ENCODE measurements at regions not wholly inside any gene's neighbourhood (a gene's known extent, or its start where the extent isn't known, plus 50 kb on each side); places are given as distances from the start of the nearest gene placed in this dataset.
A peak's percentile ranks its signal among the peaks of the same experiment; 100 is the strongest.

GRCh38 chr16:86353148-86353547, 157.2 kb upstream of the FOXF1 start:
- H3K27ac ChIP-seq (replicated peaks; ENCODE audit: low read length) = no peak overlapping the region
- H3K79me1 ChIP-seq (ENCODE audit: low read depth, low read length) = no peaks in the 10 kb centered on the region
- H3K4me1 ChIP-seq (ENCODE audit: control insufficient read depth in 2 of 2, insufficient read depth in 1 of 2, low read depth in 1 of 2, low read length in 2 of 2) = no peaks in the 10 kb centered on the region
- WGBS, 2 donors (ENCODE audit: extremely low coverage in 2 of 2, insufficient read length in 2 of 2, insufficient replicate concordance in 1 of 2) = no CpG with 5 or more reads among the region's 11 CpGs
- no peak overlapping the region for H4K91ac ChIP-seq (ENCODE audit: low read depth, low read length, poor library complexity)
- H3K36me3 ChIP-seq (replicated peaks in 1 of 2; ENCODE audit: control insufficient read depth in 2 of 2, insufficient read depth in 2 of 2, low read length in 2 of 2) = no peaks in the 10 kb centered on the region
- no peak overlapping the region for H2AK5ac ChIP-seq (ENCODE audit: low read depth, low read length)
- no peak overlapping the region for H2BK5ac ChIP-seq (ENCODE audit: low read length)
- peaks cover 0 to 7% of the 10 kb centered on the region in 2 donors for H3K9me3 ChIP-seq (replicated peaks in 1 of 2; ENCODE audit: control insufficient read depth in 2 of 2, insufficient read depth in 1 of 2, low read depth in 1 of 2, low read length in 2 of 2)
- no peak for DNase-seq (ENCODE audit: low spot score)
- H3K14ac ChIP-seq (ENCODE audit: low read length) = no peak overlapping the region
- no peak overlapping the region for H2BK15ac ChIP-seq (ENCODE audit: low read length)
- no peak overlapping the region for H3K23ac ChIP-seq (ENCODE audit: low read depth, low read length, poor library complexity)
- H3K4me2 ChIP-seq (ENCODE audit: insufficient read depth, low read length, poor library complexity, severe bottlenecking) = no peak overlapping the region
- no peak overlapping the region for H3K9ac ChIP-seq (ENCODE audit: low read depth, low read length, poor library complexity)
- no peak overlapping the region for H4K8ac ChIP-seq (ENCODE audit: low read depth, low read length)
- H2AFZ ChIP-seq (ENCODE audit: low read length) = no peak overlapping the region
- H3K4ac ChIP-seq (ENCODE audit: low read length) = no peak overlapping the region
- H3K4me3 ChIP-seq (ENCODE audit: low read length in 2 of 2) = no peak overlapping the region
- no peak overlapping the region for H2BK120ac ChIP-seq (ENCODE audit: low read depth, low read length)
- no peak overlapping the region for H2BK12ac ChIP-seq (ENCODE audit: low read length)
- peaks cover 0 to 23% (median 0%) of the 10 kb centered on the region in 3 experiments for H3K27me3 ChIP-seq (ENCODE audit: control insufficient read depth in 3 of 3, insufficient read depth in 3 of 3, low read depth in 1 of 3, low read length in 3 of 3)
- no peak overlapping the region for H3K18ac ChIP-seq (ENCODE audit: low read length)

GRCh38 chr16:86353948-86354347, 156.4 kb upstream of the FOXF1 start:
- Histone ChIP-seq H3K4me3 (ENCODE audit: low read length in 2 of 2) (no peak overlapping the region), H3K79me1 (ENCODE audit: low read depth, low read length) (no peaks in the 10 kb centered on the region), H2BK12ac (ENCODE audit: low read length) (no peak overlapping the region), H3K36me3 (replicated peaks in 1 of 2; ENCODE audit: control insufficient read depth in 2 of 2, insufficient read depth in 2 of 2, low read length in 2 of 2) (no peaks in the 10 kb centered on the region), H3K4me1 (ENCODE audit: control insufficient read depth in 2 of 2, insufficient read depth in 1 of 2, low read depth in 1 of 2, low read length in 2 of 2) (no peaks in the 10 kb centered on the region), H3K23ac (ENCODE audit: low read depth, low read length, poor library complexity) (no peak overlapping the region), H3K18ac (ENCODE audit: low read length) (no peak overlapping the region), H2BK5ac (ENCODE audit: low read length) (no peak overlapping the region), H4K8ac (ENCODE audit: low read depth, low read length) (no peak overlapping the region), H3K9me3 (replicated peaks in 1 of 2; ENCODE audit: control insufficient read depth in 2 of 2, insufficient read depth in 1 of 2, low read depth in 1 of 2, low read length in 2 of 2) (peaks cover 0 to 7% of the 10 kb centered on the region in 2 donors), H2BK120ac (ENCODE audit: low read depth, low read length) (no peak overlapping the region), H3K27ac (replicated peaks; ENCODE audit: low read length) (no peak overlapping the region), H3K9ac (ENCODE audit: low read depth, low read length, poor library complexity) (no peak overlapping the region), H2AFZ (ENCODE audit: low read length) (no peak overlapping the region), H4K91ac (ENCODE audit: low read depth, low read length, poor library complexity) (no peak overlapping the region), H2AK5ac (ENCODE audit: low read depth, low read length) (peak overlapping the region; percentile 1), H3K4ac (ENCODE audit: low read length) (no peak overlapping the region), H3K4me2 (ENCODE audit: insufficient read depth, low read length, poor library complexity, severe bottlenecking) (no peak overlapping the region), H2BK15ac (ENCODE audit: low read length) (no peak overlapping the region), H3K27me3 (ENCODE audit: control insufficient read depth in 3 of 3, insufficient read depth in 3 of 3, low read depth in 1 of 3, low read length in 3 of 3) (peaks cover 0 to 28% (median 0%) of the 10 kb centered on the region in 3 experiments), H3K14ac (ENCODE audit: low read length) (no peak overlapping the region)
- no peak for DNase-seq (ENCODE audit: low spot score)
- WGBS, 2 donors (ENCODE audit: extremely low coverage in 2 of 2, insufficient read length in 2 of 2, insufficient replicate concordance in 1 of 2) = no CpG with 5 or more reads among the region's 9 CpGs

GRCh38 chr16:86354641-86355513, 155.4 kb upstream of the FOXF1 start:
- Histone ChIP-seq H3K79me1 (ENCODE audit: low read depth, low read length) (no peaks in the 10 kb centered on the region), H2AFZ (ENCODE audit: low read length) (no peak overlapping the region), H2BK120ac (ENCODE audit: low read depth, low read length) (no peak overlapping the region), H2BK12ac (ENCODE audit: low read length) (no peak overlapping the region), H2BK15ac (ENCODE audit: low read length) (no peak overlapping the region), H3K23ac (ENCODE audit: low read depth, low read length, poor library complexity) (no peak overlapping the region), H3K27me3 (ENCODE audit: control insufficient read depth in 3 of 3, insufficient read depth in 3 of 3, low read depth in 1 of 3, low read length in 3 of 3) (peaks cover 0 to 23% (median 0%) of the 10 kb centered on the region in 3 experiments), H3K36me3 (replicated peaks in 1 of 2; ENCODE audit: control insufficient read depth in 2 of 2, insufficient read depth in 2 of 2, low read length in 2 of 2) (no peaks in the 10 kb centered on the region), H3K14ac (ENCODE audit: low read length) (no peak overlapping the region), H3K4me2 (ENCODE audit: insufficient read depth, low read length, poor library complexity, severe bottlenecking) (no peak overlapping the region), H4K91ac (ENCODE audit: low read depth, low read length, poor library complexity) (no peak overlapping the region), H3K4me1 (ENCODE audit: control insufficient read depth in 2 of 2, insufficient read depth in 1 of 2, low read depth in 1 of 2, low read length in 2 of 2) (no peaks in the 10 kb centered on the region), H3K4me3 (ENCODE audit: low read length in 2 of 2) (no peak overlapping the region), H3K4ac (ENCODE audit: low read length) (no peak overlapping the region), H4K8ac (ENCODE audit: low read depth, low read length) (no peak overlapping the region), H3K9me3 (replicated peaks in 1 of 2; ENCODE audit: control insufficient read depth in 2 of 2, insufficient read depth in 1 of 2, low read depth in 1 of 2, low read length in 2 of 2) (peaks cover 0 to 7% of the 10 kb centered on the region in 2 donors), H2BK5ac (ENCODE audit: low read length) (no peak overlapping the region), H3K9ac (ENCODE audit: low read depth, low read length, poor library complexity) (no peak overlapping the region), H2AK5ac (ENCODE audit: low read depth, low read length) (peak overlapping the region; percentile 1), H3K27ac (replicated peaks; ENCODE audit: low read length) (no peak overlapping the region), H3K18ac (ENCODE audit: low read length) (no peak overlapping the region)
- no peak for DNase-seq (ENCODE audit: low spot score)
- no CpG with 5 or more reads among the region's 7 CpGs for WGBS, 2 donors (ENCODE audit: extremely low coverage in 2 of 2, insufficient read length in 2 of 2, insufficient replicate concordance in 1 of 2)

GRCh38 chr16:86355531-86355930, 154.8 kb upstream of the FOXF1 start:
- H4K8ac ChIP-seq (ENCODE audit: low read depth, low read length) = no peak overlapping the region
- no peak overlapping the region for H3K4me3 ChIP-seq (ENCODE audit: low read length in 2 of 2)
- H2BK5ac ChIP-seq (ENCODE audit: low read length) = no peak overlapping the region
- no peak overlapping the region for H2BK120ac ChIP-seq (ENCODE audit: low read depth, low read length)
- no peaks in the 10 kb centered on the region for H3K36me3 ChIP-seq (replicated peaks in 1 of 2; ENCODE audit: control insufficient read depth in 2 of 2, insufficient read depth in 2 of 2, low read length in 2 of 2)
- no peak for DNase-seq (ENCODE audit: low spot score)
- WGBS, 2 donors (ENCODE audit: extremely low coverage in 2 of 2, insufficient read length in 2 of 2, insufficient replicate concordance in 1 of 2) = no CpG with 5 or more reads among the region's 5 CpGs
- no peaks in the 10 kb centered on the region for H3K79me1 ChIP-seq (ENCODE audit: low read depth, low read length)
- no peak overlapping the region for H3K4me2 ChIP-seq (ENCODE audit: insufficient read depth, low read length, poor library complexity, severe bottlenecking)
- peaks cover 0 to 7% of the 10 kb centered on the region in 2 donors for H3K9me3 ChIP-seq (replicated peaks in 1 of 2; ENCODE audit: control insufficient read depth in 2 of 2, insufficient read depth in 1 of 2, low read depth in 1 of 2, low read length in 2 of 2)
- H3K4me1 ChIP-seq (ENCODE audit: control insufficient read depth in 2 of 2, insufficient read depth in 1 of 2, low read depth in 1 of 2, low read length in 2 of 2) = no peaks in the 10 kb centered on the region
- H3K27me3 ChIP-seq (ENCODE audit: control insufficient read depth in 3 of 3, insufficient read depth in 3 of 3, low read depth in 1 of 3, low read length in 3 of 3) = peaks cover 0 to 23% (median 0%) of the 10 kb centered on the region in 3 experiments
- no peak overlapping the region for H2AFZ ChIP-seq (ENCODE audit: low read length)
- no peak overlapping the region for H3K14ac ChIP-seq (ENCODE audit: low read length)
- H2AK5ac ChIP-seq (ENCODE audit: low read depth, low read length) = no peak overlapping the region
- no peak overlapping the region for H4K91ac ChIP-seq (ENCODE audit: low read depth, low read length, poor library complexity)
- H3K4ac ChIP-seq (ENCODE audit: low read length) = no peak overlapping the region
- no peak overlapping the region for H3K23ac ChIP-seq (ENCODE audit: low read depth, low read length, poor library complexity)
- no peak overlapping the region for H3K27ac ChIP-seq (replicated peaks; ENCODE audit: low read length)
- H3K9ac ChIP-seq (ENCODE audit: low read depth, low read length, poor library complexity) = no peak overlapping the region
- H2BK12ac ChIP-seq (ENCODE audit: low read length) = no peak overlapping the region
- H2BK15ac ChIP-seq (ENCODE audit: low read length) = no peak overlapping the region
- no peak overlapping the region for H3K18ac ChIP-seq (ENCODE audit: low read length)
